CD4-positive, alpha-beta T cell treated with Interferon gamma for 1 hour (primary cell): ENCODE measurements at regions not wholly inside any gene's neighbourhood (a gene's known extent, or its start where the extent isn't known, plus 50 kb on each side); places are given as distances from the start of the nearest gene placed in this dataset.

Experiments
- DNase-seq: peaks from one replicate; pipeline ENCODE4 v3.0.0-alpha.2; 2020

GRCh38 chr14:101476916-101477553 is 84.3 kb upstream of the DIO3 start:
- no peak for DNase-seq

DNA sequence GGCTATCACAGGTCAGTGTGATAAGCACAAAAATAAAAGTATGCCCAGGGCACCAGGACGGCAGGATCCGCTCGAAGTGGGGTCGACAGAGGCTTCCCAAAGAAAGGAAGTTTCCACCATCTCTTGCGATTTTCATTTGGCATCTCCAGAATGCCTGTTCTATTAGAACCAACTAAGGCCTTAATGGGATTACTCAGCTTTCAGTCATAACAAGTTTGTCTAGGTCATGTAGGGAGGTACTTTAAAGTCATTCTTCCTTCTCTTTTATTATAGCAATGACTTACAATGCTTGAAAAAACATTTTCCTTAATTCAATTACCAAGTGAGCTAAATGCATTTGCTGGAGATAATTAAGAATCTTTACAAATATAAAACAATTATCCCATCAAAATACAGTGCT is 83.6 kb upstream of the DIO3 start:
- no peak for DNase-seq

- no peak for DNase-seq
These were observed 83.2 kb upstream of the DIO3 start for GRCh38 chr14:101478096-101478495.

DNA sequence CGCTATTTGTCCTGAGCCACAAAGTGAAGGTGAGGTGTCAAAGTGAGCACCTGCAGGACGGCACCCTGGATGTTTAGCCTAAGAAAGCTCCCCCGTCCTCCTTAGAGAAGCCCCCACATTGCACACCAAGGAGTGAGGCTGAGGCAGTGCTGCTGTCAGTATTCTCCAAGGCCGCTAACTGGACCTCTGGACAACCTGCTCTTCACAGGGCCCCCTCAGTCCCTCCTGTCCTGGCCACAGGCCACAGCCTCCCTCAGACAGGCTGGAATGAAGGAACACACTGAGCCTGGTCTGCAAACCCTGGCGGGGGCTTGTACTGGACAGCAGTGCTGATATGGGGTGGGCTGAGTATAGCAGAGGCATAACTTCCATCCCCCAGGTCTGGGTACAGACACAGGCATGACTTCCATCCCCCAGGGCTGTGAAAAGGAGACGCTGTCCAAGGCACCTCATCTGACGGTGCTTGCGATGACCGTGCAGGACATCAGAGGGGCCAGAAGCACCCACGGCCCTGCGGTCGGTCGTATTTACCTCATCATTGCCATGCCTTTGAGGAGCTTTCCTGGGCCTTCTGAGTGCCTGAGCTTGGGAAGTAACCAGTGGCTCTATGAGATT is 82.4 kb upstream of the DIO3 start:
- DNase-seq = no peak

- no peak for DNase-seq
These were observed 81.1 kb upstream of the DIO3 start for GRCh38 chr14:101480022-101480746.

- DNase-seq = no peak
These were observed 80.4 kb upstream of the DIO3 start for GRCh38 chr14:101480747-101481530.

DNA sequence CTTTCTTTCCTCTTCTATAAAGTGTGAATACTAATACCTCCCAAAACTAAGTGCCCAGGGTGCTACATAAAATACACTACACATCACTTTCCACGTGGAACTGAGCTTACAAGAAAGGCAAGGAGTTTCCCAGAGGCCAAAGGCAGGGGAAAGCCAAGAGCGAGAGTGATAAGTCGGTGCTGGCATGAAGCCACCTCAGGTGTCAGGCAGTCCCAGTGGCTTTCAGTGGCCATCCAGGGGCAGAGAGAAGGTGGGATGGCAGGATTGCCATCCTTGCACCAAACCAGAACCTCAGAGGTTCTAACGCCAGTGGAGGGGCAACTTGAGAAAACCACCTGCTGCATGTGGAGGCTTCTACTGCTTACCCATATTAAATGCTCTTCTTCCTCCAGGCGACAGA is 79.7 kb upstream of the DIO3 start:
- no peak for DNase-seq

DNA sequence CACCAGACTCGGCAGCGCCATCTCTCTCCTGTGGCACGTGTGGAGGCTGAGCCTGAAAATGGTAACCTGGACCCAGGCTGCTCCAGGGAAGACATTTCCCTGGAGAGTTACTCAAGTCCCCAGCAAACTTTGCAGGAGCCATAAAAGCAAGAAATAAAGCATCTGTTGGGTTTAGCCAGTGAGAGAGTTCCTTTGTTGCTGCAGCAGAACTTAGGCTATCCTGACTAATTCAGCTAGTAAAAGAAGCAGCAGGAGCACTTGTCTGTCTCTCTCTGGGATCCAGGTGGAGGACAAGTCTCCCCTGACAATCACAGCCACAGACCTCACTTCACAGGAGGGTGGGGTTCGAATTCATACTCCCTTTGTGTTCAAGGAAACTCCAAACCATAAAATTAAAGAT is 79.2 kb upstream of the DIO3 start:
- DNase-seq = no peak

GRCh38 chr14:101483829-101484228 is 77.5 kb upstream of the DIO3 start:
- DNase-seq = no peak

DNA sequence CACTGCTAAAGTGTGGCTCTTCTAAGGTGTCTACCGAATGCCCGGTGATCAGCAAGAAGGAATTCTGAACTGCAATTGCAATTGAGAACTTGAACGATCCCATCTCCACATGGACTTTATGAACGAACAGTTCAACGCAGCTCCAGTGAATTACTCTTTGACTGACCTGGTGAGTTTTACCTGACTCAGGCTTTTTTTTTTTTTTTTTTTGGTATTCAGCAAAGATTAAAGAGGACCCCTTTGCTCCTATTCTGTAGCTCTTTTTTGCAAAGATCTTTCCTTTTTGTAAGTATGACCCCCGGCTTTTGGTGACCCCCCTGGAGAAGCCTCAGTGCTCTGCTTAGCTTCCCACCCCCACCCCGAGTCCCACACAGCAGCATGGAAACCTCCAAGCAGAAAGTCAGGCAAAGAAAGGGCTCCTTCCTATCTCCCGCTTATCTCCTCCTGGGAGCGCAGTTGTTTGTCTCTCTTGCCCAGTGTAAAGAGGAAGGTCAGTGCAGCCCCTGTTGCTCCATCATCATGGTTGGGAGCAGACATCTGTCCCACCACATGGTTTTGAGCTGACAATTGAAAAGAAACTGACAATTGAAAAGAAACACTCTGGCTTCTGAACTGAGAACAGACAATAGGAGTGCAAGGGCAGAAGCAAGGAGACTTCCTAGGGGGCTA is 72.1 kb upstream of the DIO3 start:
- no peak for DNase-seq

DNA sequence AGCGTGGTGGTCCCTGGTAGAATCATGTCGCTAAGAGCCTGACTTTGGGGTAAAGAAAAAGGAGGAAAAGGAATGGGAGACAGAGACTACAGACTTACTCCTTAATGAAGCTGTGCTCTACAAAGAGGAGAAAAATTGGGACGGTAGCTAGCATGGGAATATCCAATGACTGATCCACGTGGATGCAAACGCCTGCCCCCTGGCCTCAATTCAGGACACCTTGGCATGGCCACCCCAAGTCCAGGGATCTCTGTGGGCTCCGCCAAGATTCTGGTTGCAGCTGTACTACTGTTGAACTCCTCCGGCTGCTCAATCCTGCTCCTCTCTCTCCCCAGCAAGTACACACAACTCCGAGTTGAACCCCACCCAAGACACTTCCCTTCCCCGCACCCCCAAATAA is 70.5 kb upstream of the DIO3 start:
- DNase-seq = no peak

DNA sequence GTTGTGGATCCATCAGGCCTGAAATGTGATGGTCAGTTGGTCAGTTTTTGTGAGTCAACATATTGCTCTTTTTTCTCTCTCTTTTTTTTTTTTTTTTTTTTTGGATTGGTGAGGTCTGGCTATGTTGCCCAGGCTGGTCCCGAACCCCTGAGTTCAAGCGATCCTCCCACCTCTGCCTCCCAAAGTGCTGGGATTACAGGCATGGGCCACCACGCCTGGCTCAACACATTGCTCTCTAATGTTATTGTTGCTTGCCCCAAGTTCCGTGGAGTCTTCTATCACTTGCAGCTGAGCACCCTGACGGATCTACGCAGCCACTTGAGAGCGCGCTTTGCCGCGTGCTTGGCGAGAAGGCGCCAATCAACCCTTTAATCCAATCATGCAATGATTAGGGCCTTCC is 69.5 kb upstream of the DIO3 start:
- DNase-seq = no peak

- no peak for DNase-seq
These were observed 68.6 kb upstream of the DIO3 start for GRCh38 chr14:101492716-101493115.

DNA sequence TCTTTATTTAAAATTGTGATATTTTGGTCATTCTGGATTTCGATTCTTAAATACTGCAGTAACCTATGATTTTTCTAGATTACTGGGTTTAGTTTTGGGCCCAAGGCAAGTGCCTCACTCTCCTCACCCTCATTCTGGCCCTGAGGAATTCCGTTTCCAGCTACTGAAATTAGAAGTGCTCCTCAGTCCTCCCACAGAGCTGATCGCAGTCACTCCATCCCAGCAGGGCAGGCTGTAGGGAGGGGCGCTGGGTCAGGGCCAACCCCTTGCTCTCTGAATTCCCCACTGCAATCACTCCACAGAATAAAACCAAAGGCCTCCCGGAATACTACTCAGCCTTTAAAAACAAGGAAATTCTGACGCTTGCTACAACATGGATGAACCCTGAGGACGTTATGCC is 66.5 kb upstream of the DIO3 start:
- DNase-seq = no peak

GRCh38 chr14:101495284-101495683 is 66.0 kb upstream of the DIO3 start:
- no peak for DNase-seq

DNA sequence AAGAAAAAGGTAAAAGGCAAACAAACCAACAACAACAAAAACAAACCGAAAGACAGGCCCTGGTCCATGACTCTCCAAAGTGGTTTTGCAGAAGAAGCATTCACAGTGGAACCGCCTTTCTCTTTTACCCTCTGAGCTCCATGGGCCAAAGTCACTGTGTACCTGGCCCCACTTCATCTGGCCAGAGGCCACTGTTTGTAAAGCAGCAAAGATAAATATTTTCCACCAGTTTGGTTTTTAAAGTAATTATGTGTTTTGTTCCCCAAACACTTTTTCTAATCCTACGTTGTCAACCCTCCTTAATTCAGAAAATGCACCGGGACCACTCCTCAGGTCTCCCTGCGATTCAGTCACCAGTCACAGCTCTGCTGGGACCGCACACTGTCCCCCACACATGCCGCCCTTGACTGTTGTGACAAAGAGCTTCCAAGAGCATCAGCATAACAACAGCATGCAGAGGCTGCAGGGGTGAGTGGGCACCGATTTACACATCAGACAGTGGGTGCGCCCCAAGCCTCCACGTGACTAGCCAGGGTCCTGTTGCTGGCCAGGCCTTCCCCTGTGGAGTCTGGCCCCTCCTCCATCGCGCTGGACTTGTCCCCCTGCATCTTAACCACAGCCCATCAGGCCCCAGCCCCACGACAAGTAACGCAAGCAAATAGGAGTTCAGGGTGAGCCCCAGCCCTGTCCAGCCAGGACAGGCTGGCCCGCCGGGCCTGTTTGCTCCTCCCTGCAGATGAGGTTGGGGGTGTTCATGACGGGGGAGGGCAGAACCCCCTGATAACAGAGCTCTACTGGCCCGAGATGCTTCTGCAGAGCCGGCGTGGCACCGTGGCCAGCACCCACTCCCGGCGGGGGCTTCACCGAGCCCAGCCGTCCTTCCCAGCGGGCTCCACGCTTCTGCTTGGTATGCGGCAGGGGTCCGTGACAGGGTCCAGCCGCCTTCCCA is 65.2 kb upstream of the DIO3 start:
- no peak for DNase-seq

DNA sequence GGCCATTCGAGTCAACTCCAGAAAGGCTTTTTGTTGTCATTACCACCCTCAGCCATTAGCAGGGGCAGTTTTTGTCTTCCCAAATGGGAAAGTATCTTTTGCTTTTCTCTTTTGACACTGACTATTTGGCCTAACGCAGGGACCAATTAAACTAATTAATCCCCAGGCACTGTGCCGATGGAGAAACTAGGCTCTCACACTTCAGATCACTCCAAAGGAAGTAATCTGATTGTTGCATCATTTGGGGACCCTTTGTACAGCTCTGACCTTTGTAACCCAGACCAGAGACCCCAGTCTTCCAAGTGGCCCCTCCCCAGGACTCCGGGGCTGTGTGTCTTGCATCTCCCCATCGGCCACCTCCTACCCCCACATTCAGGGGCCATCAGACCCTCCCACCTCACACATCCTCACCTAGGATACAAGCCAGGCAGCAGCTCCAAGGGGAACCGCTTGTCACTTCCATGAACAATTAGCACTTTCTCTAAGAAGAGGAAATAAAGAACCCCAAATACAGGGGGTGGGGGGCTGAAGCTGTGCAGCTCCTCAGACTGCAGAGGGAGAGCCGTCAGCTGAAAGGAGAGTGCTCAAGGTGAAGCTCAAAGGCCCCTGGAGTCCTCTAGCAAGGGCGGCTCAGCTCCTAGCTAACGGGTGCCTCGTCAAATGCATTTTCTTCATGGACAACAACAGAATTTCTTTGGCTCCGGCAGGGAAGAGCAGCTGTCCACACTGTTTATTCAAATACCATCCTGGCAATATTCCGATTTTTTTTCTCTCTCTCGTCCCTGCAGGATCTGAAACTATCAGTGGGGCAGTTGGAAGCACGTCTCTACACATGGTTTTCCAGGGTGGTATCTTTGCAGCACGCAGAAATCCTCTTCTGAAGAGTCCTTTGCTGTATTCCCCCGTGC is 64.3 kb upstream of the DIO3 start:
- no peak for DNase-seq

DNA sequence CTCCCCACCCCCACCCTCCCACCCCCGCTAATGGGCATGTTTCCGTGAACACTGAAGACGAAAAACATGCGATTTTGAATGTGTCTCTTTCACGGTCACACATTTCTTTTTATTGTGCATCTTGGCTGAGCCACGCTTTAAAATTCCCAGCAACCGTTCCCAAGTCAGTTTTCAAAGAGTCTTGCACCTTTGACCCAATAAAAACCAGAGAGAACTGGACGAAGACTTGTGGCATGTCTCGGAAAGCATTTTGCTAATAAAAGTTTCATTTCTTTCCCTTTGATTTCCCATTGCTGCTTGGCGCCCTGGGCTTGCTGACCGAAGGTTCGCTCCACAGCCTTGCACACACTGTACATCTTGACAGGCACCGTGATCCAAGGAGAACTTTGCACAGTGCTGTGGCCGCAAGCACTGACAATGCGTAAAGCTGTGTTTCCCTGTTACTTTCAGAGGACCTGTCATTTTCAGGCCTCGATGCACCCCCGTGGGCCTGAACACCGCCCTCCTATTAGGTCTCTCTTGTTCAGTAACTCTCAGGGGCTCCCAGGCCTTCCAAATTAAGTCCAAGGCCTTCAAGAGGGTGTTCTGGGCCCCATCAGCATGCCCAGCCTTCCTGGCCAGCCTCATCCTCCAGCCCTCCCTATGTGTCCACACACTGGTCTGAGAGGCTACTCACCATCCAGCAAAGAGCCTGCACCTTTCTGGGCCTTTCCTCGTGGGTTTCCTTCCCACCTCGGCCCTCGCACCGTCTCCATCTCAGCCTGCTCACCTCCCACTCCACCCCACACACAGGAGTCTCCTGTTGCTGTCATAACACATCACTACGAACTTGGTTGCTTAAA is 63.4 kb upstream of the DIO3 start:
- no peak for DNase-seq

- no peak for DNase-seq
These were observed 62.8 kb upstream of the DIO3 start for GRCh38 chr14:101498526-101498860.

- DNase-seq = no peak
These were observed 62.2 kb upstream of the DIO3 start for GRCh38 chr14:101499080-101499479.
